Ishikawa (cell line): ENCODE measurements at regions not wholly inside any gene's neighbourhood (a gene's known extent, or its start where the extent isn't known, plus 50 kb on each side); places are given as distances from the start of the nearest gene placed in this dataset.

Experiments
- CEBPB ChIP-seq: IDR thresholded peaks from 2 replicates; pipeline ENCODE4 v1.6.1; 2012
- CREB1 ChIP-seq: IDR thresholded peaks from 2 replicates; pipeline ENCODE4 v1.6.1; 2012; ENCODE audit warnings: low read depth
- EGR1 ChIP-seq: IDR thresholded peaks from 2 replicates; pipeline ENCODE4 v1.6.1; 2012
- EP300 ChIP-seq: IDR thresholded peaks from 2 replicates; pipeline ENCODE4 v1.6.1; 2012; ENCODE audit warnings: borderline replicate concordance
- FOXM1 ChIP-seq: IDR thresholded peaks from 2 replicates; pipeline ENCODE4 v1.6.1; 2012; ENCODE audit warnings: low read depth, borderline replicate concordance
- MAX ChIP-seq: IDR thresholded peaks from 2 replicates; pipeline ENCODE4 v1.6.1; 2012
- NFIC ChIP-seq: IDR thresholded peaks from 2 replicates; pipeline ENCODE4 v1.6.1; 2012
- RAD21 ChIP-seq: IDR thresholded peaks from 2 replicates; pipeline ENCODE4 v1.6.1; 2012; ENCODE audit warnings: low read depth
- REST ChIP-seq: IDR thresholded peaks from 2 replicates; pipeline ENCODE4 v1.6.1; 2012; ENCODE audit warnings: low read depth, mild to moderate bottlenecking
- TAF1 ChIP-seq: IDR thresholded peaks from 2 replicates; pipeline ENCODE4 v1.6.1; 2012; ENCODE audit warnings: low read depth, mild to moderate bottlenecking
- TCF12 ChIP-seq: IDR thresholded peaks from 2 replicates; pipeline ENCODE4 v1.6.1; 2012; ENCODE audit warnings: low read depth
- TEAD4 ChIP-seq: IDR thresholded peaks from 2 replicates; pipeline ENCODE4 v1.6.1; 2012
- USF1 ChIP-seq: IDR thresholded peaks from 2 replicates; pipeline ENCODE4 v1.6.1; 2012
- YY1 ChIP-seq: IDR thresholded peaks from 2 replicates; pipeline ENCODE4 v1.6.1; 2012; ENCODE audit warnings: low read depth
- ZBTB7A ChIP-seq: IDR thresholded peaks from 2 replicates; pipeline ENCODE4 v1.6.1; 2012; ENCODE audit warnings: low read depth

GRCh38 chr2:51149725-51150124, 117.8 kb upstream of the NRXN1 start:
- TF ChIP-seq ZBTB7A (no peak), NFIC (no peak), FOXM1 (no peak), EP300 (no peak), USF1 (no peak), TCF12 (no peak), CEBPB (no peak), RAD21 (no peak), TEAD4 (no peak), REST (no peak), CREB1 (no peak), MAX (no peak), TAF1 (no peak)

GRCh38 chr2:51145761-51146160, 113.8 kb upstream of the NRXN1 start:
- TF ChIP-seq FOXM1 (no peak), NFIC (no peak), RAD21 (no peak), MAX (no peak), CEBPB (no peak), EP300 (no peak), CREB1 (no peak), TAF1 (no peak), REST (no peak), YY1 (no peak), EGR1 (no peak), TCF12 (no peak), USF1 (no peak), TEAD4 (no peak), ZBTB7A (no peak)

GRCh38 chr2:51120754-51121280, 88.9 kb upstream of the NRXN1 start:
- TF ChIP-seq FOXM1 (no peak), CREB1 (no peak), ZBTB7A (no peak), CEBPB (no peak), RAD21 (no peak), REST (no peak), NFIC (no peak), YY1 (no peak), MAX (no peak), TCF12 (no peak), EP300 (no peak), TEAD4 (no peak), EGR1 (no peak), USF1 (no peak), TAF1 (no peak)

- TF ChIP-seq MAX (no peak), CREB1 (no peak), CEBPB (no peak), EGR1 (no peak), TEAD4 (no peak), FOXM1 (no peak), REST (no peak), TAF1 (no peak), YY1 (no peak), EP300 (no peak), USF1 (no peak), NFIC (no peak)
Observed at GRCh38 chr2:51111532-51111931, 79.6 kb upstream of the NRXN1 start.
